HEK293T (cell line): ENCODE measurements at regions not wholly inside any gene's neighbourhood (a gene's known extent, or its start where the extent isn't known, plus 50 kb on each side); places are given as distances from the start of the nearest gene placed in this dataset.

Experiments used
- ELF4 ChIP-seq: fragments of 450-650 bp; IDR thresholded peaks from 2 replicates; pipeline ENCODE4 v1.6.1; 2017; ENCODE audit warnings: antibody characterized with exemption
- FOXM1 ChIP-seq: fragments of 450-650 bp; IDR thresholded peaks from 2 replicates; pipeline ENCODE4 v1.6.1; 2017; ENCODE audit warnings: mild to moderate bottlenecking, borderline replicate concordance
- LEF1 ChIP-seq: fragments of 450-650 bp; IDR thresholded peaks from 2 replicates; pipeline ENCODE4 v1.6.1; 2017; ENCODE audit warnings: mild to moderate bottlenecking, borderline replicate concordance
- NFRKB ChIP-seq: fragments of 450-650 bp; IDR thresholded peaks from 2 replicates; pipeline ENCODE4 v1.6.1; 2016; ENCODE audit warnings: mild to moderate bottlenecking, moderate library complexity
- PKNOX1 ChIP-seq: fragments of 450-650 bp; IDR thresholded peaks from 2 replicates; pipeline ENCODE4 v1.6.1; 2016

GRCh38 chr11:15864026-15864805 lies 492.1 kb downstream of the SOX6 start:
- TF ChIP-seq LEF1 (no peak), PKNOX1 (no peak), FOXM1 (no peak), NFRKB (no peak), ELF4 (no peak)
